ENCODE measurements at regions not wholly inside any gene's neighbourhood (a gene's known extent, or its start where the extent isn't known, plus 50 kb on each side); places are given as distances from the start of the nearest gene placed in this dataset.
A peak's percentile ranks its signal among the peaks of the same experiment; 100 is the strongest.

GRCh38 chr2:145753041-145753608, 1233.2 kb upstream of the ZEB2 start:
- WGBS, 2 donors, result 47 to 58% methylated on average over 6 of the region's 6 CpGs
- intact Hi-C loops (cut with DNase I), result no loop called here

GRCh38 chr2:145752091-145752806, 1232.3 kb upstream of the ZEB2 start:
- intact Hi-C loops (cut with DNase I), result no loop called here
- Histone ChIP-seq H3K4me3 (replicated peaks in 1 of 3) (no peak overlapping the region), H3K27ac (peak overlapping the region in 2 of 3 donors; percentile 57 to 73), H3K4me1 (peaks cover 17 to 26% of the 10 kb centered on the region in 2 donors), H3K36me3 (no peaks in the 10 kb centered on the region), H3K9me3 (no peaks in the 10 kb centered on the region), H3K27me3 (no peaks in the 10 kb centered on the region)
- TF ChIP-seq POLR2A (IDR thresholded peaks at IDR 0.05) (no peak), CTCF (IDR thresholded peaks at IDR 0.05) (peak in 5 of 6 experiments; percentile 27 to 80 (median 59))
- peak; percentile 67 to 70 for DNase-seq
- 5 to 11% methylated on average over 5 of the region's 5 CpGs for WGBS, 2 donors

More at GRCh38 chr2:145753041-145753608, 1233.2 kb upstream of the ZEB2 start:
- no peak for DNase-seq
- Histone ChIP-seq H3K36me3 (no peaks in the 10 kb centered on the region), H3K27me3 (no peaks in the 10 kb centered on the region), H3K4me1 (peaks cover 17 to 26% of the 10 kb centered on the region in 2 donors), H3K4me3 (replicated peaks in 1 of 3) (no peak overlapping the region), H3K27ac (peak overlapping the region in 2 of 3 donors; percentile 57 to 73), H3K9me3 (no peaks in the 10 kb centered on the region)
- no peak for TF ChIP-seq CTCF (IDR thresholded peaks at IDR 0.05)
- no peak for TF ChIP-seq POLR2A (IDR thresholded peaks at IDR 0.05)

GRCh38 chr2:145751629-145752028, 1231.7 kb upstream of the ZEB2 start:
- Histone ChIP-seq H3K9me3 (no peaks in the 10 kb centered on the region), H3K4me3 (replicated peaks in 1 of 3) (no peak overlapping the region), H3K27me3 (no peaks in the 10 kb centered on the region), H3K36me3 (no peaks in the 10 kb centered on the region), H3K4me1 (peaks cover 17 to 26% of the 10 kb centered on the region in 2 donors), H3K27ac (peak overlapping the region in 2 of 3 donors; percentile 57 to 73)
- peak; percentile 12 to 19 for DNase-seq
- 16 to 18% methylated on average over 6 of the region's 6 CpGs for WGBS, 2 donors
- no peak for TF ChIP-seq CTCF (IDR thresholded peaks at IDR 0.05)
- TF ChIP-seq POLR2A (IDR thresholded peaks at IDR 0.05), result no peak
- intact Hi-C loops (cut with DNase I), result no loop called here

- Histone ChIP-seq H3K27ac (peak overlapping the region in 2 of 3 donors; percentile 57 to 73), H3K36me3 (no peaks in the 10 kb centered on the region), H3K4me3 (replicated peaks in 1 of 3) (no peak overlapping the region), H3K4me1 (peaks cover 17 to 26% of the 10 kb centered on the region in 2 donors), H3K27me3 (no peaks in the 10 kb centered on the region), H3K9me3 (no peaks in the 10 kb centered on the region)
- 69 to 70% methylated on average over 1 of the region's 1 CpG for WGBS, 2 donors
- no peak for DNase-seq
- TF ChIP-seq CTCF (IDR thresholded peaks at IDR 0.05) (no peak), POLR2A (IDR thresholded peaks at IDR 0.05) (no peak)
- intact Hi-C loops (cut with DNase I), result no loop called here
Observed at GRCh38 chr2:145751155-145751554, 1231.2 kb upstream of the ZEB2 start.

GRCh38 chr2:145750612-145751011, 1230.7 kb upstream of the ZEB2 start:
- no peak overlapping the region for H3K4me3 ChIP-seq (replicated peaks in 1 of 3)
- DNase-seq, result no peak
- no peak for TF ChIP-seq POLR2A (IDR thresholded peaks at IDR 0.05)
- no peak for TF ChIP-seq CTCF (IDR thresholded peaks at IDR 0.05)
- no peaks in the 10 kb centered on the region for H3K27me3 ChIP-seq
- intact Hi-C loops (cut with DNase I), result no loop called here
- no peaks in the 10 kb centered on the region for H3K36me3 ChIP-seq
- H3K27ac ChIP-seq, result peak overlapping the region in 1 of 3 donors; percentile 57
- H3K4me1 ChIP-seq, result peaks cover 17 to 26% of the 10 kb centered on the region in 2 donors
- H3K9me3 ChIP-seq, result no peaks in the 10 kb centered on the region
- WGBS, 2 donors, result 65 to 83% methylated on average over 4 of the region's 4 CpGs
